HCT116 (cell line): ENCODE measurements at regions not wholly inside any gene's neighbourhood (a gene's known extent, or its start where the extent isn't known, plus 50 kb on each side); places are given as distances from the start of the nearest gene placed in this dataset.

ENCODE experiments used
- ATAC-seq: fragments of 200-7000 bp; cut with Tn5 transposase; 2 replicates; pipeline ENCODE4 v1.9.1; 2020; ENCODE audit warnings: mild to moderate bottlenecking, moderate library complexity
- BruUV-seq: library from RNA; stranded (reverse); fragments of 400-500 nt; replicated peaks from 2 replicates; lab custom pipeline; 2021; lab: Mats Ljungman, UMichigan
- CTCF ChIA-PET: fragments of 300-600 bp; sonication (Branson Sonifier 250); formaldehyde crosslinking; loops from one replicate; lab custom pipeline; 2021; ENCODE audit warnings: antibody characterized with exemption; lab: Charles Lee
- POLR2A ChIA-PET: fragments of 300-600, 350-600 bp; sonication (Branson Sonifier 250); formaldehyde crosslinking; loops from one replicate; lab custom pipeline; 2021; ENCODE audit warnings: antibody characterized with exemption; lab: Charles Lee
- RAD21 ChIA-PET, 2 experiments: fragments of 300-600 bp; sonication (Branson Sonifier 250); formaldehyde crosslinking; loops; one replicate each; lab custom pipeline; 2023; ENCODE audit warnings: low total read pairs in 2 of 2; ENCODE audit not compliant: uncharacterized antibody in 2 of 2, unreplicated experiment in 2 of 2, low non-redundant PET in 1 of 2; lab: Charles Lee
- DNase-seq: peaks from one replicate; pipeline ENCODE4 v3.0.0-alpha.2; 2010; ENCODE audit warnings: low read depth, low spot score
- H2AFZ ChIP-seq: fragments of 200-600 bp; shearing (Covaris generic), sonication (generic); 2 replicates; pipeline ENCODE4 v1.6.1; 2017; ENCODE audit warnings: low read depth, mixed run types, mixed read lengths, antibody characterized with exemption, low read length; ENCODE audit not compliant: poor library complexity, severe bottlenecking
- H3K27ac ChIP-seq: 2 replicates; pipeline ENCODE4 v1.5.1; 2012; ENCODE audit warnings: low read depth, low read length
- H3K27me3 ChIP-seq: fragments of 200-600 bp; sonication (generic); 2 replicates; pipeline ENCODE4 v1.6.1; 2016; ENCODE audit warnings: mixed run types, low read length, mixed read lengths; ENCODE audit not compliant: insufficient read depth
- H3K36me3 ChIP-seq, 2 experiments: fragments of 200-500 bp in 1 of 2; fragments of 200-600 bp in 1 of 2; sonication (Bioruptor generic) in 1 of 2; sonication (generic) in 1 of 2; 2 replicates each; pipeline versions ENCODE4 v1.5.1 to v1.6.1; 2014 to 2016; ENCODE audit warnings: low read length in 2 of 2, inconsistent platforms in 1 of 2, mixed read lengths in 1 of 2, mixed run types in 1 of 2; ENCODE audit not compliant: insufficient read depth in 2 of 2, control insufficient read depth in 1 of 2
- H3K4me1 ChIP-seq, 2 experiments: fragments of 200-600 bp in 1 of 2; sonication (generic) in 1 of 2; 2 replicates each; pipeline versions ENCODE4 v1.5.1 to v1.6.1; 2012 to 2017; ENCODE audit warnings: low read length in 2 of 2, inconsistent platforms in 1 of 2, mild to moderate bottlenecking in 1 of 2, mixed read lengths in 1 of 2, mixed run types in 1 of 2, moderate library complexity in 1 of 2; ENCODE audit not compliant: insufficient read depth in 2 of 2, control insufficient read depth in 1 of 2
- H3K4me2 ChIP-seq: fragments of 200-600 bp; sonication (generic); 2 replicates; pipeline ENCODE4 v1.6.1; 2017; ENCODE audit warnings: mixed run types, low read length, mixed read lengths
- H3K4me3 ChIP-seq, 2 experiments: fragments of 200-600 bp in 1 of 2; sonication (generic) in 1 of 2; replicated peaks in 1 of 2; 2 replicates each; pipeline ENCODE4 v1.5.1; 2011 to 2016; ENCODE audit warnings: low read length in 2 of 2, control low read depth in 1 of 2, low read depth in 1 of 2, mild to moderate bottlenecking in 1 of 2, mixed read lengths in 1 of 2, mixed run types in 1 of 2
- H3K79me2 ChIP-seq: fragments of 200-600 bp; sonication (generic); 2 replicates; pipeline ENCODE4 v1.6.1; 2017; ENCODE audit warnings: mild to moderate bottlenecking, mixed run types, low read length, moderate library complexity, mixed read lengths; ENCODE audit not compliant: insufficient read depth
- H3K9ac ChIP-seq: fragments of 200-600 bp; sonication (generic); 2 replicates; pipeline ENCODE4 v1.6.1; 2016; ENCODE audit warnings: low read length, mixed read lengths
- H3K9me2 ChIP-seq: fragments of 200-600 bp; sonication (generic), shearing (Covaris generic); 2 replicates; pipeline ENCODE4 v1.6.1; 2017; ENCODE audit warnings: mixed run types, mild to moderate bottlenecking, moderate library complexity; ENCODE audit not compliant: insufficient read depth
- H3K9me3 ChIP-seq, 2 experiments: fragments of 200-500 bp in 1 of 2; fragments of 200-600 bp in 1 of 2; sonication (Bioruptor generic) in 1 of 2; sonication (generic) in 1 of 2; 2 replicates each; pipeline ENCODE4 v1.6.1; 2014 to 2017; ENCODE audit warnings: low read length in 2 of 2, mixed read lengths in 2 of 2, inconsistent platforms in 1 of 2, low read depth in 1 of 2, mild to moderate bottlenecking in 1 of 2, mixed run types in 1 of 2, moderate library complexity in 1 of 2; ENCODE audit not compliant: control insufficient read depth in 1 of 2, insufficient read depth in 1 of 2
- H4K20me1 ChIP-seq: fragments of 200-600 bp; sonication (generic), shearing (Covaris generic); 2 replicates; pipeline ENCODE4 v1.6.1; 2017; ENCODE audit warnings: mixed run types, mild to moderate bottlenecking, moderate library complexity; ENCODE audit not compliant: insufficient read depth
- CBX3 ChIP-seq: IDR thresholded peaks from 2 replicates; pipeline ENCODE4 v1.6.1; 2012; ENCODE audit warnings: low read depth
- CEBPB ChIP-seq: IDR thresholded peaks from 2 replicates; pipeline ENCODE4 v1.6.1; 2012; ENCODE audit warnings: low read depth
- EZH2 ChIP-seq: fragments of 200-600 bp; sonication (generic); IDR thresholded peaks from 2 replicates; pipeline ENCODE4 v1.6.1; 2017; ENCODE audit warnings: antibody characterized with exemption, mixed run types
- EZH2phosphoT487 ChIP-seq: fragments of 200-600 bp; IDR thresholded peaks from 2 replicates; pipeline ENCODE4 v1.6.1; 2018; ENCODE audit warnings: antibody characterized with exemption, borderline replicate concordance
- POLR2AphosphoS5 ChIP-seq: IDR thresholded peaks from 2 replicates; pipeline ENCODE4 v1.6.1; 2011; ENCODE audit warnings: mild to moderate bottlenecking, low read depth, low read length, moderate library complexity
- SIN3A ChIP-seq: IDR thresholded peaks from 2 replicates; pipeline ENCODE4 v1.6.1; 2012; ENCODE audit warnings: low read depth
- SP1 ChIP-seq: IDR thresholded peaks from 2 replicates; pipeline ENCODE4 v1.6.1; 2012; ENCODE audit warnings: low read depth
- SRF ChIP-seq: IDR thresholded peaks from 2 replicates; pipeline ENCODE4 v1.6.1; 2012; ENCODE audit warnings: low read depth
- YY1 ChIP-seq: IDR thresholded peaks from 2 replicates; pipeline ENCODE4 v1.6.1; 2011; ENCODE audit warnings: low read length, low read depth, moderate library complexity, mild to moderate bottlenecking; ENCODE audit not compliant: insufficient replicate concordance; ENCODE audit errors: extremely low read depth
- ZBTB33 ChIP-seq: IDR thresholded peaks from 2 replicates; pipeline ENCODE4 v1.6.1; 2011; ENCODE audit warnings: mild to moderate bottlenecking, low read length, moderate library complexity; ENCODE audit not compliant: insufficient replicate concordance; ENCODE audit errors: extremely low read depth
- ZFX ChIP-seq: fragments of 450-650 bp; IDR thresholded peaks from 2 replicates; pipeline ENCODE4 v1.6.1; 2017
- intact Hi-C: fragments of 100-400 bp; cut with micrococcal nuclease; formaldehyde crosslinking; loops from 2 replicates; pipeline ENCODE4 v1.10.0; 2022

DNA sequence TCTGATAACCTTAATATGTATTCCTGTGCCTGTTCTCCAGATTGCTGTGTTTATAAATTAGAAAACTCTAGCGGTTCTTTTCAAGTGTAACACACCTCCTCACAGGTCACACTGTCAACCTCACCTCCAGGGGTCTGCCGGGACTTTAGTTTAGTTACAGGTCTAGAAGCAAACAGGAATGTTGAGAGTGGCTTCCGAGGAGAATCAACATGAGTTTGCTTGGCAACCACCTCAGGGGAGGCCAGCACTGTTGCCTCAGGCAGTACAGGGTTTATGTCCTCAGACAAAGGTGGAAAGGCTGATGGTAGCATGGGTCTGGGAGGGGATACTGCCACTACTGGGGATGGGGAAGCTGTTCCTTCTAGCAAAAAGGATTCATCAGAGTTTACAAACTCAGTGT is 438.0 kb downstream of the DTHD1 start:
- DNase-seq, result no peak
- ChIA-PET CTCF (no interaction called here), RAD21 (no interaction called here), POLR2A (no interaction called here)
- Histone ChIP-seq H3K4me2 (no peak overlapping the region), H2AFZ (no peak overlapping the region), H3K9ac (no peak overlapping the region), H3K4me1 (no peaks in the 10 kb centered on the region), H3K4me3 (no peak overlapping the region), H3K79me2 (no peaks in the 10 kb centered on the region), H3K9me3 (no peaks in the 10 kb centered on the region), H3K9me2 (no peaks in the 10 kb centered on the region), H3K27ac (no peak overlapping the region), H3K27me3 (no peaks in the 10 kb centered on the region), H4K20me1 (no peaks in the 10 kb centered on the region), H3K36me3 (no peaks in the 10 kb centered on the region)
- TF ChIP-seq SRF (no peak), EZH2 (no peak), SP1 (no peak), POLR2AphosphoS5 (no peak), SIN3A (no peak), ZFX (no peak), CEBPB (no peak), EZH2phosphoT487 (no peak), CBX3 (no peak), ZBTB33 (no peak), YY1 (no peak)
- no peak for ATAC-seq
- intact Hi-C loops, result no loop called here
- BruUV-seq, result no TSS peak
